ENCODE measurements at regions not wholly inside any gene's neighbourhood (a gene's known extent, or its start where the extent isn't known, plus 50 kb on each side); places are given as distances from the start of the nearest gene placed in this dataset.

DNA sequence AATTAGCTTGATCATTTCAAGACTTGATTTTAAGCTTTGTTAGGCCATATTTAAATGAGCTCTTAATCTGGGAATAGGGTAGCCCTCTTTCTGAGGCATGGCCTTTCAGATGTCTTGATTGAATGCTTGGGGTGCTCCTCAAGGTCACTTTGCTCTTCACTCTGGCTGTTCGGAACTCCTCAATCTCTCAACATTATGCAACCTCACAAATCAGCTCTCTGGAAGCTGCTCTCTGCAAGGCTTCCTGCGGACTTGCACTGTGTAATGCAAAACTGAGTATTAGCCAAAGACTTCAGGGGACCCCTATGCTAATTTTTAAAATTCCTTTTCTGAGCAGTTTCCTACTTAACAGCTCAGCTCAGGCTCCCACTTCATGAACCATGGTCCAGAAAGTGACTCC, 398.3 kb downstream of the PRDM5 start:
- no peak for DNase-seq

DNA sequence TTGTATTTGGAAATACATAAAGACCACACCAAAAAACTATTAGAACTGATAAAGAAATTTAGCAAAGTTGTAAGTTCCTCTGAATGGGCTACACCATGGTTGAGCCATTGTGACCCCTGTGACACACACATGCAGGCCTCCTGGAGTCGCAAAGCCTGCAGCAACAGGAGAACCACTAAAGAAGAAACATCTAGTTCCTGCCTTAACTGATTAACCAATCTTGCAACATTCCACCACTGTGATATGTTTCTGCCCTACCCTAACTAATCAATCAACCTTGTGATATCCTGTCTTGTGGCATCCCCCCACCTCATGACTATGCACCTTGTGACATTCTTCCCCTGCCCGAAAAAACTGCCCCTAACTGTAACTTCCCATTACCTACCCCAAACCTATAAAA, 401.8 kb downstream of the PRDM5 start:
- DNase-seq = no peak

DNA sequence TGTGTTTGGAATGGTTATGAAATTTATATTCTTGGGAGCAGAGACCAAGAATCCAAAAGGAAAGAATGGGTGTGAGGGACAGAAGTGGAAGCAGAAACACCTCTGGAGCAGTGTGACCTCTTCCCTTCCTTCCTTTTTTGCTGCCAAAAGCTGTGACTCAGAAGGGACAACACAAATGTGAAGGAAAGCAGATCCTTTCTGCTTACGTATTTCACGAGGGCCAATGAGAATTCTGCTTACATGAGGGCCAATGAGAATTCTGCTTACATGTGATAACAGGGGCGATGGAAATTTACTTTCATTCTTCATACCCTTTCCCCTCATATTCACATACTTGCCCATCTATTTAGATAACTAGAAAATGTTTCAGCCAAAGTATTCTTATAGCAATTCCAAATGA, 404.6 kb downstream of the PRDM5 start:
- no peak for DNase-seq

DNA sequence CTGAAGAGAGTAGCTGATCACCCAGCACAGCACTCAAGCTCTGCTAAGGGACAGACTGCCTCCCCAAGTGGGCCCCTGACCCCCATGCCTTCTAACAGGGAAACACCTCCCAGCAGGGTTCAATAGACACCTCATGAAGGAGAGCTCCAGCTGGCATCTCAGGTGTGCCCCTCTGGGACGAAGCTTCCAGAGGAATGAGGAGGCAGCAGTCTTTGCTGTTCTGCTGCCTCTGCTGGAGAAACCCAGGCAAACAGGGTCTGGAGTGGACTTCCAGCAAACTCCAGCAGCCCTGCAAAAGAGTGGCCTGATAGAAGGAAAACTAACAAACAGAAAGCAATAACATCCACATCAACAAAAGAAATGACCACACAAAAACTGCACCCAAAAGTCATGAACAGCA, 412.8 kb downstream of the PRDM5 start:
- DNase-seq = no peak

DNA sequence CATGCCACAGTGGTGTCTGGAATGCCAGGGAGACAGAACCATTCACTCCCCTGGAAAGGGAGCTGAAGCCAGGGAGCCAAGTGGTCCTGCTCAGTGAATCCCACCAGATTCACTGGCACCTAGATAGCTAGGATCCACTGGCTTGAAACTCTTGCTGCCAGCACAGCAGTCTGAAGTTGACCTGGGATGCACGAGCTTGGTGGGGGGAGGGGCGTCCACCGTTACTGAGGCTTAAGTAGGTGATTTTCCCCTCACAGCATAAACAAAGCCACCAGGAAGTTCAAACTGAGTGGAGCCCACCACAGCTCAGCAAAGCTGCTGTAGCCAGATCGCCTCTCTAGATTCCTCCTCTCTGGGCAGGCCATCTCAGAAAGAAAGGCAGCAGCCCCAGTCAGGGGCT, 413.3 kb downstream of the PRDM5 start:
- no peak for DNase-seq

DNA sequence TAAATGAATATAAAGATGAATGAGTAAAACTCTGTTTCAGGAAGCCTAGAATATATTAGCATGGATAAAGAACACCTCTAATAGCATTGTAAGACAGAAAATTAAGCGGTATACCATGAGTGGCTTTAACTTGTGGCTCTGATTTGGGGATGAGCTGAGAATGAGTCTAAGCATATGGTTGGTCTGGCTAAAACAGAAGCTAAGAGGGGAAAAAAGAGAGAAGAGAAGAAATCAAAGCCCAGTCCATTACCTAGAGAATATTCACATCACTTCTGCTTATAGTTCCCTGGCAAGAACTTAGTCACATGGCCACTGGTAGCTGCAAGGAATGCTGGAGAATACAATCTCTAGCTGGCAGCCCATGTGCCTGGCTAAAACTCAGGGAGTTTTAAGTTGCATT, 414.5 kb downstream of the PRDM5 start:
- no peak for DNase-seq

DNA sequence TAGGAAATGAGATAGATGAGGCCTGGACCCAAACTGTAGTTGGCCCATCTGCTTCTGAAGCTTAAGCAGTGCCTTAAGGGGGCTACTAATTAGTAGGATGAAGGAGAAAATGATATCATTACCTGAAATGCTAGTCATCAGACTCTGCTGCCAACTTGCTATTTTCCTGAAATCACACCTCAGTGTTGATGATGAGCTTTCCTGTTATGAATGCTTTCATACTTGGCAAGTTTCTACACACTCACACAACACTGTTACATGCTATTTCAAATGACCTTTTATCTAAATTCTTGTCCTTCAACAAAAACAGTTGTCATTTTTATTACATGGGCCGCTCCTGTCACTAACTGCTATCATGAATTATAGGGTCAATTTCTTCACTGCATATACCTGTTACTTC, 416.0 kb downstream of the PRDM5 start:
- no peak for DNase-seq

DNA sequence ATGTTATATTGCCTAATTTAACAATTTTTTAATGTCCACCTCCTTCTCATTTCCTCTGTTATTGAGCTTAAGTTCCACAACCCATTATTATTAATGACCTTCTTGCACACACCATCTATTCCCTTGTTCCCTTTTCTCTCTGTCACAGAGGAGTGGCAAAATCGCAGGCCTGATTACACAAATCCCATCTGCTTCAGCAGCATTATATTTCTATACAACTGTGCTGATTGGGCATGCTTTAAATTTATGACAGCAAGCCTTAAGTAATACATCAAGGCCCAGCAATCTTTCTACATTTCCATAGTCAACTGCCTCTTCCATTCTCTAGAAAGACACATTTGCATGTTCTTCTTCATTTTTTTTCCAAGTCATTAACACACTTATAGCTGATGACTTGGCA, 423.8 kb downstream of the PRDM5 start:
- DNase-seq = no peak

DNA sequence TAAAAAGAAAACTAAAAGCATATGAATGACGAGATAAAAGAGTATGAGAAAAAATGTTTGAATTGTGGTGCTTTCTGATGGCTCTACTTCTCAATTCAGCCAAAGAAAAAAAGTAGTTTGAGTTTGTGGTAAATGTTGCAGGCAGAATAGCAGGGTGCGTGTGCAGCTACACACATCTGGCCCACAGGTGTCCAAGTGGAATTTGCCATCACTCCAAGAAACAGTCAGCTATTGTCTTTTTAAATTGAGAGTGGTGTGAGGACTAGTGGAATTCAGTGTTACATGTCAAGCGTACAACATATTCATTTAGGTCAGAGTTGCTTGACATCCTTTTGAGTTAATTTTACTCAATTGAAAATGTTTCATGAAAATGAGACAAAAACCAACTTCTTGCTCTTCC, 424.8 kb upstream of the MAD2L1 start:
- DNase-seq = no peak

DNA sequence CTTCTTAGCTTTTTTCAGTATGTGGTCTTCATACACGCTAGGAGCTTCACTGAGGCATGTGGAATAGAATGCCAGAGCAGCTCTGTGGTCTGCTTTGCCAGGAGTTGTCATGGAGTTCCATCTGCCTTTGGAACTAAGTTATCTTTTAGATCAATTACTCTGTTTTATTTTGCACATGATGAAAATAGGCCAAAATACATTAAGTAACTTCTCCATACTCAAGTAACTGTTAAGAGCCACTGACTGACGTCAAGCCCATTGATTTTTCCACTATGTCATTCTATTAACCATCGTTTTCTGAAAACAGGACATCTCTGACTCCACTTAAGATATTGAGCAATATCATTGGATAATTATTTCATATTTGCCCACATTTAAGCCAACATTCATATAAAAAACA, 415.1 kb upstream of the MAD2L1 start:
- no peak for DNase-seq

DNA sequence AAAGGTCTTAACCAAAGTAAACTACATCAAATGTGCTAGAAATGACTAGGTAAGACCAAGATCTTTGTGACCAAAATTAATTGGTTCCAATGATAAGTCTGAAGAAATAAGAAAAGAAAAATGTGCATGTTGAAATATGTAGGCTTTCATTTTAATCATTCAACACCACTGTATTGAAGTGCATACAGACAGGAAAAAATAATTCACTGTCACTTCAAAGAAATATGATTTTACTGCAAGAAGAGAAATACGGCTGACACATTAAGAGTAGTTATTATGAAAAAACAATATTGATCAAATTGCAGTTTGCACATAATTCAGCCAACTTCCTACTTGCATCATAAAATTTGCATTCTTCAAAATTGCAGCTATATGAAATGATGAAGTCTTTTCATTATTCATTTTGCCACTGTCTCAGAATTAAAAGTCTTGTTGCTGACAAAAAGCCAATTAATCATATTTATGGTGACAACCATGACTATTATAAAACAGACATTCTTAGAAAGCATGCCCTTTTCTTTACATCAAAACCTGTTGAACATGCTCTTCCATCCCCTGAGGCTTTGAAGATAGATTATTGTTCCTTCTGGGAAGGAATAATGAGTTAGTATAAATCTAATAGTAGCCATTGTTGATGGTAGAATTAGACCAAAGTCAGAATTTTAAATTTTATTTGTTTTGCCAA, 405.9 kb upstream of the MAD2L1 start:
- DNase-seq = no peak

DNA sequence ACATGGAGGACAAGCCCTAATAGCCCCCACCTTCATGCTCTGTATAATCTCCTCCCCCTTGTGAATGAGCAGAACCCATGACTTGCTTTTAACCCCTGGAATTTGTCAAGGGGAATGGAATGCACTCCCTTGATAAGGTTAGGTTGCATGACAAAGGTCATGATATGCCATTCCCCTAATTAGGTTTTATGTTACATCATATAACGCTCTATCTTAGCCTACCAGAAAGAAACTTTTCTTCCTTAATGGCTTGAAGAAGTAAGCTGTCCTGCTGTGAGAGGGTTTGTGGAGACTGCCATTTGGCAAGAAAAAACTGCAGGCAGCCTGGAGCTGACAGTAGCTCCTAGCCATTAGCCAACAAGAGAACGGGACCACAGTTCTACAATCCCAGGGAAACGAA, 399.8 kb upstream of the MAD2L1 start:
- no peak for DNase-seq

DNA sequence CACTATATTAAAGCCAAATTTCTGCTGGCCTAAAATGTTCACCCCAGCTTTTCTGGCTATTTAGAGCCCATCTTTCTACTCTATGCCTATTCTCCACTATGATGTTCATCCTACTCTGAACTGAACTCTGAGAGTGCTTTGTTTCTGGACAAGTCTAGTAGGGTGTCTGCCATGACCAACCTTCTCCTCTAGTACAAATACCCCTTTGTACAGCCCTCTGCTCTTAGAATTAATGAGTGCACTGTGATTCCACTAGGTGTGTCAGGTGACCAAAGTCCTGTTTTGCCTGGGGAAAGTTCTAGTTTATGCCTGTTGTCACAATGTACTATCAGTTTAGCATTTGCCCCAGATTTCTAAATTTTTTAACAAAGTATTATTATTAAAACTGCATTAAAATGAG, 388.1 kb upstream of the MAD2L1 start:
- DNase-seq = no peak

DNA sequence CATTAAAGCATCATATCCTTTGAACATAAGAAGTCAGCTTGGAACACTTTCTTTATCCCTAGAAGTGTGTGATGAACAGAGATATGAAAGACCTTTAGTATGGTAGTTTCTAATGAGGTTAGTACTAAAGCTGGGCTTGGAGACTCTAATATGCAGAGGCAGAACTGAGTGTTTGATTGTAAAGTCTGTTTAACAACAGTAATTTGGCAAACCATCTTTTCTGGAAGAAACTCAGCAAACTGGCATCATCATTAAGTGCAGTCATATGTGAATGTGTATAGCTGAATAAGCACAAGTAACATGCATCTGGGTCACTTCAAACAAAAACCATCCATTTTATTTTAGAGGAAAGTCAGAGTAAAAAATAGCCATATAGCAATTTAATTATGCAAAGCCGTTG, 385.9 kb upstream of the MAD2L1 start:
- DNase-seq = no peak

DNA sequence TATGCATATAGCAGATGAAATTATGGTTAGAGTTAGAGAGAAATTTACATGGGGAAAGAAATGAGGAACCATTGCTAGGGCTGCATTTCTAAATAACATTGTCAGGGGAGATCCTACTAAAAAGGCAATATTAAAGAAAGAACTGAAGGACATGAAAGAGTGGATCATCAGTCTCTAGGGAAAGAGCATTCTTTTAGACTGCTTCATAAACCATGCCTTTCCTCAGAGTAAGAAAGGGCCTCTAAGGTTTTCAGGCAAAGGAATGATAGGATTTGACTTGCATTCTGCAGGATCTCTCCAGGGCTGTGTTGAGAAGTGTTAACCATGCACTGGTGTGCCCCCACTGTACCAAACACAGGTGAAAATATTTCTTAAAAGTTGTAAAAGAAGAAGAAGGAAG, 385.4 kb upstream of the MAD2L1 start:
- DNase-seq = no peak

DNA sequence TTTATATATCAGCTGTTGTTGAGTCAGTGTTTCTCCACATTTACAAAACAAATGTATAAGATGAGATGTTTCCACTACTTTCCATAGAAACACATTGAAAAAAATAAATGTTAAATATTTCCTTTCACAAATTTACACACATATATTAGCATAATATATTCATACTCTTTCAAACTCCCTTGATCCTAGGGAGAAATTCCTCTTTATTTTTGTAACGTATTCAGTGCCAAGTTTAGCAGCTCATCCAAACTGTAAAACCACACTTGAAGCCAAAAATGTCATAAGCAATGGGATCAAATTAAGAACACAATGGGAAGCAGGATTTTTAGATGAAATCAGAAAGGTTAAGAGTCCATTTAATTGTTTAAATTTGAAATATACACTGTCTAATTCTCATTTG, 381.1 kb upstream of the MAD2L1 start:
- no peak for DNase-seq

DNA sequence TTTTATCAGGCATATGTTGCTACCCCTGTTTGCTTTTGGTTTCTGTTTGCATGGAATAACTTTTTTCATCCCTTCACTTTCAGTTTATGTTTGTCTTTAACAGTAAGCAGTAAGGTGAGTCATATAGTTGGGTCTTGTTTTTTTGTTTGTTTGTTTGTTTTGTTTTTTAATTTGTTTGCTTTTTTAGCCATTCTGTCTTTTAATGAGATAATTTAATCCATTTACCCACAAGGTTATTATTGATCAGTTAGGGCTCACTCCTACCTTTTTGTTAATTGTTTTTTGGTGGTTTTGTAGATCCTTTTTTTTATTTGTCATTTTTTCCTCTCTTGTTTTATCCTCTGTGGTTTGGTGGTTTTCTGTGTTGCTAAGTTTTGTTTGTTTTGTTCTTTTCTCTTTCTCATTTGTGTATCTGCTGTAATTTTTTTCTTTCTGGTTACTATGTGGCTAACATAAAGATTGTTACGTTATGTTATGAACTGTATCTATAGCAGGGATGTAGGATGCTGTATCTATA, 379.5 kb upstream of the MAD2L1 start:
- DNase-seq = no peak

DNA sequence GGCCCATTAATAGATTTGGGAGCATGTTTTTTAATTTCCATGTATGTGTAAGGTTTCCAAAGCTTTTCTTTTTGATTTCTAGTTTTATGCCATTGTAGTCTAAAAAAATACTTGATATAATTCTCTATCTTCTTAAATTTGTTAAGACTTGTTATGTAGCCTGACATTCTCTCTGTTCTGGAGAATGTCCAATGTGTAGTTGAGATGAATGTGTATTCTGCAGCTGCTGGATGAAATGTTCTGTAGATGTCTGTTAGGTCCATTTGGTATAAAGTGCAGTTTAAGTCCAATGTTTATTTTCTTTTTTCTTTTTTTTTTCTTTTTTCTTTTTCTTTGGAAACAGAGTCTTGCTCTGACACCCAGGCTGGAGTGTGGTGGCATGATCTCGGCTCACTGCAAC, 378.5 kb upstream of the MAD2L1 start:
- no peak for DNase-seq

DNA sequence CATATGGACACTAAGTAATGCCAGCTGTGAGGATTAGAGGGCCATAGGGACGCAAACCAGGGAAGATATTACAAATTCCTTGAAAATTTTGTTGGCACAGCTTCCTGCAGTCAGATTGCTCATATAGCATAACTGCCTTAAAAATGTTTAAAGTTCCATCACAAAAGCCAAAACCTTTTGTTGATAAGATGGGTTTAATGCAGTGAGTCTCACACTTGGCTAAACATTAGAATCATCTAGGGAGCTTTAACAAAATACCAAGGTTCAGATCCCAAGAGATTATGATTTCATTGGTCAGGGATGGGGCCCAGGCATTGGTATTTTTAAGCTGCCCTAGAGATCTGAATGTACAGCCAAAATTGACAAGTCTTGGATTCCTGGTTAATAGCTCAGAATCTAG, 376.5 kb upstream of the MAD2L1 start:
- no peak for DNase-seq

DNA sequence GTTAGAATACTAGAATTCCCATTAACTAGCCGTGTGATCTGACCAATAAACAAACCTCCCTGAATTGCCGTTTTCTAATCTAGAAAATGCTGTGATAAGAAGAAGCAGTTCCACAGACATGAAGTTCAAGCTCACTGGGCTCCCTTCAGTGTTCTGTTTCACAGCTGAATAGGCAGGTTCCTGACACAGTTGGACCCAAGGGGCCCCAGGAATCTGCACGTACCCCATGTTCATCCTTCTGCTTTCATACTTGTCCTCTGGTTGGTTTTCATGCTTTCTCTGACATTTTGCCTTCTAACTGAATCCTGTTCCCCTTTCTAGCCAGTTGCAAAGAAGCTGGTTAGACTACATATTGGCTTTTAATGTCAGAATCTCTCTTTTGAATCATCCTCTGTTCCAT, 374.1 kb upstream of the MAD2L1 start:
- no peak for DNase-seq

DNA sequence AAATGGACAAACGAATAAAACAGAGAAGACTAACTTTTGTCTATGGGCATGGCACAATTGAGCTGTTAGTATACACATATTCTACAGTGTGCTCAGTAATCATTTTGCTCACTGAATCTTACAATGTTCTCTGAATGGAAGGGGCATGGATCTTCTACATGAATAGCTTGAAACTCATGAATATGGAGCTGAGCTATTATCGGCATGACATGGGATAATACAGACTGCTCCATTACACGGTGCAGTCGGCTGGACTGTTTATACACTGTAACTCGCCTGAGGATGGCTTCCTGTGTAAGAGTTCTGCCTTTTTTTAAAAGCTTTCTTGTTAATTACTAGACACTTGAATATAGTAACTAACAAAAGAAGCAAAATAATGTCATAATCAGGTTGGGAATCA, 368.5 kb upstream of the MAD2L1 start:
- no peak for DNase-seq

DNA sequence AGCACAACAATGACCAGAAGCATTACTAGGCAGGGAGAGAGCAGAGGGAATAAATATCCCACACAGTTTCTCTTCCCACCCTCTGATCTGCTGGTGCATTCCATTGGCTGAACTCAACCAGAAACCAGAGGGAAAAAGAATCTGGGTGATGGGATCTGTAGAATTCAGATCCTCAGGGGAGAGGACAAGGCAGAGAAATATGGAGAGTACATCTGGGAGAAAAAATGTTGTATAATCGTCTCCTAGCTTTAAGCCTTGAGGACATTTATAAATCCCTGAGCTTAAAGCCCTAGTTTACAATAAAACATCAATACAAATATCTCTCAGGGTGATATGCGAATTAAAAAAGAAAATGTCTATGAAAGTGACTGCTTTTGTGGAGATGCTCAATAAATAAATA, 368.1 kb upstream of the MAD2L1 start:
- DNase-seq = no peak

DNA sequence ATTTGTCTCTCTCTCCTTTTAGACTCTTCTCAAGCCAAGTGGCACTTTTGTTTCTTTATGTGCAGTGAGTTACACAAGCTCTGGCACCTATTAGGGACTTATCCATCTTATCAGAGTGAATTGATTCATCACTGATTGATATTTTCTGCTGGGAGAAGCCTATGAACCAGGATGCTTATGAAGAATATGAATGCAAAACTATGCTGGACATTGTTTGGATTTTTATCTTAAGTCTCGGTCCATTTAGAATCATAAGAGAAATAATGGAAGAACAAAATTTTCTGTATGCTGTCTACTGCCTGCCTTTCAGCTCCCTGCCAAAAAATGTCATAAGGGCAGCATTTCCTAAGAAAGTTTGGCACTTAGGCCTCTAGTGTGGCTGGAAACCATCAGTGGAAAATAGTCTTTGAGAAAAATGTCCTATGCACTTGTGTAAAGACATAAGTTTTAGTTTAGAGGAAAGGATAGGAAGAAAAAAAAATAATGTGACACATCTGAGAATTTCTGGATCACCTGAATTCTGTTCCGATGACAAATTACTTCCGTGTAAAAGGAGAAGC, 365.7 kb upstream of the MAD2L1 start:
- no peak for DNase-seq

DNA sequence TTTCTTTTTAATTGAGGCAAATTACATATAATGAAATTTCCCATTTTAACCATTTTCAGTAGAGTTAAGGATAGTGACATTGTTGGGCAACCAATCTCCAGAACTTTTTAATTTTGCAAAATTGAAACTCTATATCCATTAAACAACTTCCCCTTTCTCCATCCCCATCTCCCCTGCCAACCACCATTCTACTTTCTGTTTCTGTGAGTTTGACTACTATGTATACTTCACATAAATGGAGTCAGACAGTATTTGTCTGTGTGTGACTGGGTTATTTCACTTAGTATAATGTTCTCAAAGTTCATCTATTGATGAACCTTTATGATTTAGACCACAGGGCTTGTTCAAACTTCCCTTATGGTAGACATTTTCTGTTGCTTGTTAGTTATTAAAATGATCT, 364.5 kb upstream of the MAD2L1 start:
- DNase-seq = no peak

DNA sequence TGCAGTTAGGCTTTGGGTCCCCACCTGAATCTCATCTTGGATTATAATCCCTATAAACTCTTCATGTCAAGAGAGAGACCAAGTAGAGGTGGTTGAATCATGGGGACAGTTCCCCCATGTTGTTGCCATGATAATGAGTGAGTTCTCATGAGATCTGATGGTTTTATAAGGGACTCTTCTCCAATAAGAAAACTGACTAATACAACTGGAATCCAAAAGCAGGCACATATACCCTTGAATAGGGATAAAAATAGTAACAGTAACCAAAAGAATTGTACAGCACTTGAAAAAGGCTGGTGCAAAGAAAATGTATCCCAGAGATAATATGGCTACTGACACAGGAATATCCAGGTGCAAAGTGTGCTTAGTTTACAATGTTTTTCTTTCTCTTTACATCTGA, 351.5 kb upstream of the MAD2L1 start:
- DNase-seq = no peak

Data from inflammatory macrophage (primary cell).